GM23248 (cell line): ENCODE measurements at regions not wholly inside any gene's neighbourhood (a gene's known extent, or its start where the extent isn't known, plus 50 kb on each side); places are given as distances from the start of the nearest gene placed in this dataset.

Experiments
- DNase-seq: peaks from one replicate; pipeline ENCODE4 v3.0.0-alpha.2; 2015
- H2AFZ ChIP-seq: fragments of 200-600 bp; sonication (generic); 2 replicates; pipeline ENCODE4 v1.6.1; 2016; ENCODE audit warnings: antibody characterized with exemption
- H3F3A ChIP-seq: fragments of 200-600 bp; sonication (generic); 2 replicates; pipeline ENCODE4 v1.6.1; 2016; ENCODE audit warnings: mild to moderate bottlenecking, antibody characterized with exemption, mixed run types; ENCODE audit not compliant: insufficient read depth
- H3K27ac ChIP-seq: fragments of 200-600 bp; sonication (generic); 2 replicates; pipeline ENCODE4 v1.5.1; 2016; ENCODE audit warnings: mild to moderate bottlenecking
- H3K27me3 ChIP-seq: fragments of 200-600 bp; sonication (generic); replicated peaks from 2 replicates; pipeline ENCODE4 v1.6.1; 2016; ENCODE audit warnings: mild to moderate bottlenecking; ENCODE audit not compliant: insufficient read depth
- H3K36me3 ChIP-seq: fragments of 200-600 bp; sonication (generic); 2 replicates; pipeline ENCODE4 v1.6.1; 2016; ENCODE audit warnings: low read depth, mild to moderate bottlenecking
- H3K4me1 ChIP-seq: fragments of 200-600 bp; sonication (generic); 2 replicates; pipeline ENCODE4 v1.6.1; 2016; ENCODE audit warnings: mild to moderate bottlenecking; ENCODE audit not compliant: insufficient read depth
- H3K4me2 ChIP-seq: fragments of 200-600 bp; sonication (generic); one replicate; pipeline ENCODE4 v1.6.1; 2016; ENCODE audit warnings: mild to moderate bottlenecking; ENCODE audit not compliant: unreplicated experiment
- H3K4me3 ChIP-seq: fragments of 200-600 bp; sonication (generic); 2 replicates; pipeline ENCODE4 v1.5.1; 2016; ENCODE audit warnings: mild to moderate bottlenecking
- H3K79me2 ChIP-seq: fragments of 200-600 bp; sonication (generic); 2 replicates; pipeline ENCODE4 v1.6.1; 2016; ENCODE audit warnings: mild to moderate bottlenecking; ENCODE audit not compliant: insufficient read depth
- H3K9ac ChIP-seq: fragments of 200-600 bp; sonication (generic); 2 replicates; pipeline ENCODE4 v1.6.1; 2016; ENCODE audit warnings: mild to moderate bottlenecking
- H3K9me2 ChIP-seq: fragments of 200-600 bp; sonication (generic); 2 replicates; pipeline ENCODE4 v1.6.1; 2016; ENCODE audit warnings: mixed run types, mild to moderate bottlenecking, moderate library complexity; ENCODE audit not compliant: insufficient read depth
- H3K9me3 ChIP-seq: fragments of 200-600 bp; sonication (generic); one replicate; pipeline ENCODE4 v1.6.1; 2017; ENCODE audit warnings: low read depth
- H4K20me1 ChIP-seq: fragments of 200-600 bp; sonication (generic); 2 replicates; pipeline ENCODE4 v1.6.0; 2016; ENCODE audit not compliant: insufficient read depth
- EZH2 ChIP-seq: fragments of 200-600 bp; sonication (generic); IDR thresholded peaks from 2 replicates; pipeline ENCODE4 v1.6.1; 2018; ENCODE audit warnings: antibody characterized with exemption, mild to moderate bottlenecking; ENCODE audit not compliant: insufficient read depth, poor library complexity, severe bottlenecking
- EZH2phosphoT487 ChIP-seq: fragments of 200-600 bp; sonication (generic); IDR thresholded peaks from 2 replicates; pipeline ENCODE4 v1.6.1; 2018; ENCODE audit warnings: antibody characterized with exemption, moderate library complexity, mild to moderate bottlenecking, low read depth; ENCODE audit not compliant: insufficient read depth
- WGBS, 2 experiments: methylation state at CpG; one replicate each; pipeline ENCODE4 v1.1.6; 2015 to 2017; ENCODE audit warnings: low lambda C conversion rate in 2 of 2, low coverage in 1 of 2; ENCODE audit errors: missing lambda C conversion rate in 2 of 2; 5-methylcytosine and 5-hydroxymethylcytosine counted together
- in situ Hi-C: fragments of 300-500 bp; cut with MboI; formaldehyde crosslinking; loops from 2 replicates; pipeline ENCODE4 v1.15.0; 2020

DNA sequence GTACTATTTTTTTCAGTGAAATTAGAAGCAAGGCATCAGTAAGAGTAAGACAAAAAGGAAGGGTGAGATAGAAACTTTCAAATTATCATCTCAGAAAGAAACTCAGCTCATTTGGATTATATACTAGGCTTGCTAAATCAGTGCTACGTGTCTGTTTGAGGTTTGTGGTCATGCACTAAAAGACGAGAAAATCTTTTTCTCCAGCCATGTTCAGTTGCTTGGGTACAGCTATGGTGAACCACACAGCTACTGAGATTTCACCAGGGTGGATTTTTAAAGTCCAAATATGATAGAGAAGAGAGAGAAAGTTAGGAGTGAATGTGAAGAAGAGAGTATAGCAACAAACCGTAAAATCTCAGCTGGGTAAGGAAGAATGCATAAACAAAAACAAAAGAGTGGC is 161.6 kb downstream of the PTH2R start:
- in situ Hi-C loops = no loop called here
- Histone ChIP-seq H3F3A (no peaks in the 10 kb centered on the region), H3K27me3 (no peaks in the 10 kb centered on the region), H3K36me3 (no peaks in the 10 kb centered on the region), H2AFZ (no peak overlapping the region), H4K20me1 (no peaks in the 10 kb centered on the region), H3K9me2 (no peaks in the 10 kb centered on the region), H3K9me3 (no peaks in the 10 kb centered on the region), H3K27ac (no peak overlapping the region), H3K9ac (no peak overlapping the region), H3K4me3 (no peak overlapping the region), H3K79me2 (no peaks in the 10 kb centered on the region), H3K4me2 (no peak overlapping the region), H3K4me1 (no peaks in the 10 kb centered on the region)
- TF ChIP-seq EZH2phosphoT487 (no peak), EZH2 (no peak)
- 22% methylated on average over 3 of the region's 3 CpGs for WGBS, 2 experiments
- DNase-seq = no peak

DNA sequence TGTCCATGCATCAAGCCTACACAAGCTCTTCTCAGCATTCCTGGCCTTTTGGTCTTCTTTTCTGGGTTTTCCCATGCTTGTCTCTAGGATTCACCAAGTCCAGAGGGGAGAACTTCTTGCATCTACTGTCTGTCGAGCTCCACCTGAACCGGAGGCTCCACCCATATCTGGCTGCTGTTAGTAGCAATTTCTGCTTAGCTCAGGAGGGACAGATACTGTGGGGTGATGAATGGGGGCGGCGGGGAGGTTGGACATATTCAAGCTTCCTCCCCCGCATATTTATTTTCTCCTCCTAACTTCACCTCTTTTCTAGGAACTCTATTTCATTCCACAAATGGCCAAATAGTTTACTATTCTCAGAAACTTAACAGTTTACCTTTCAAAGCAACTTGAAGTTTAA is 163.5 kb downstream of the PTH2R start:
- no peak for DNase-seq
- H4K20me1 ChIP-seq = no peaks in the 10 kb centered on the region
- no peaks in the 10 kb centered on the region for H3K36me3 ChIP-seq
- 25 to 33% methylated on average over 5 of the region's 5 CpGs for WGBS, 2 experiments
- in situ Hi-C loops = no loop called here
- TF ChIP-seq EZH2 = no peak
- no peak for TF ChIP-seq EZH2phosphoT487
- no peak overlapping the region for H3K4me2 ChIP-seq
- no peak overlapping the region for H3K4me3 ChIP-seq
- no peaks in the 10 kb centered on the region for H3K27me3 ChIP-seq
- H3K79me2 ChIP-seq = no peaks in the 10 kb centered on the region
- no peaks in the 10 kb centered on the region for H3F3A ChIP-seq
- no peak overlapping the region for H2AFZ ChIP-seq
- no peak overlapping the region for H3K27ac ChIP-seq
- no peak overlapping the region for H3K9ac ChIP-seq
- H3K9me2 ChIP-seq = no peaks in the 10 kb centered on the region
- H3K9me3 ChIP-seq = no peaks in the 10 kb centered on the region
- no peaks in the 10 kb centered on the region for H3K4me1 ChIP-seq

DNA sequence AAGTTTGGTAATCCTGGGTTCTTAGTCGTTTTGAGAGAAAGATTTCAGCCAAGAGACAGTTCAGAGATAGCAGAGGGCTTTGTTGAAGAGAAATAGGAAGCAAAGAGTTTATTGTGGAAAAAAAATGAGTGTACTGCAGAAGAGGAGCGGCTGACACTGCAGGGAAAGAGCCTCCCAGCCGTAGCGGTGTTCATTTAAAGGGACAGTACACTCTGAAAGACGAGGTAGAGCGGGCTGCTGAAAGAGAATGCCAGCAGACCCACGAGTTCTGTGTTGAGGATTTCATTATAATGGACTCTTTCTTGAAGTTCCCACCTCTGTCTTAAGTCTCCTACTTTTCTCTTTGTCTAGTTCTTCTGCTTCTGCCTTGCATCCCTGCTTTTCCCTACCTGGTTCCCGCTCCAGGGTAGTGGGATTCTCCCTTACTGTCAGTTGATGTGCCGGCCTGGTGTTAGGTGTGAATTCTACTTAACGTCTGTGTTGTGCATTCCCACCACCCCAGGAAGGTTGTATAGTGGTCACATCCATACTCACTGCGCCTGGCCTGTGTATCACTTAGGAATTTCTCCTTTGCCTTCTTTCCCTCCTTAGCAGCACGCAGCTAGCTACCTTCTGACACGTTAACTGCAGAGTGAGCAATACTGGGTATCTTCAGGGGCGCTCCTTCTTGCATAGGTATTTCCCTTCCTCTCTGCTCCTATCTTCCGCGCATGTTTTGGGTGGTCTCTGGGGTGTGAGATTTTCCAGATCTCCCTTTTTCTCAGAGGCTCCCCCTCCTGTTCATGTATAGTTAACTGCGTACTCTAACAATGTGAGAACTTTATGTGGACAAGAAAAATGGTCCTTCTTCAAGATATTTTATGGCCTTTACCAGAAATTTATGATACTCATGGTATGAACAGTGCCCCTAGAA is 164.5 kb downstream of the PTH2R start:
- TF ChIP-seq EZH2phosphoT487 = no peak
- TF ChIP-seq EZH2 = no peak
- H2AFZ ChIP-seq = no peak overlapping the region
- 14 to 15% methylated on average over 17 of the region's 17 CpGs for WGBS, 2 experiments
- DNase-seq = peak; percentile 2
- H3K36me3 ChIP-seq = no peaks in the 10 kb centered on the region
- H3K9me3 ChIP-seq = no peaks in the 10 kb centered on the region
- H3K4me2 ChIP-seq = no peak overlapping the region
- no peak overlapping the region for H3K9ac ChIP-seq
- no peak overlapping the region for H3K4me3 ChIP-seq
- H3K27me3 ChIP-seq = no peaks in the 10 kb centered on the region
- H3K4me1 ChIP-seq = no peaks in the 10 kb centered on the region
- H4K20me1 ChIP-seq = no peaks in the 10 kb centered on the region
- no peaks in the 10 kb centered on the region for H3F3A ChIP-seq
- H3K79me2 ChIP-seq = no peaks in the 10 kb centered on the region
- H3K27ac ChIP-seq = no peak overlapping the region
- H3K9me2 ChIP-seq = no peaks in the 10 kb centered on the region
- in situ Hi-C loops = no loop called here

DNA sequence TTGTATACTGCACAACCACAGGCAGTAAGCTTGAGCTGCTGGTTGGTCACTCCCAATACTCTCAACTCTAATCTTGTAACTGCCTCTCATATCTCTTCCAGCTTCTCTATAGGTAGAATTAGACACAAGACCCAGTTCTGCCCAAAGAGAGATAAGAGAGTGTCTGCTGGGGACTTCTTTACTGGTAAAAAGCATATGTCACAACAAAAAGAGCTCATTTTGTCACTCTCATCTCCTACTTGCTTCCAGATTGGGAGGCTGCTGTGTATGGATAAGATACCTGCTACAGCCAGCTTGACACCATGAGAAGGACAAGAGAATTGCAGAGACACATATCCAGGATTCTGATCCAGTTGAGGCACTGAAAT is 165.2 kb downstream of the PTH2R start:
- Histone ChIP-seq H3K9ac (no peak overlapping the region), H3K4me3 (no peak overlapping the region), H3K36me3 (no peaks in the 10 kb centered on the region), H3K9me3 (no peaks in the 10 kb centered on the region), H3K27me3 (no peaks in the 10 kb centered on the region), H3F3A (no peaks in the 10 kb centered on the region), H3K9me2 (no peaks in the 10 kb centered on the region), H3K27ac (no peak overlapping the region), H3K79me2 (no peaks in the 10 kb centered on the region), H3K4me2 (no peak overlapping the region), H3K4me1 (no peaks in the 10 kb centered on the region), H4K20me1 (no peaks in the 10 kb centered on the region), H2AFZ (no peak overlapping the region)
- TF ChIP-seq EZH2phosphoT487 (no peak), EZH2 (no peak)
- DNase-seq = no peak
- in situ Hi-C loops = no loop called here

GRCh38 chr2:208573569-208573968 is 167.0 kb downstream of the PTH2R start:
- Histone ChIP-seq H3K9ac (no peak overlapping the region), H3K27me3 (no peaks in the 10 kb centered on the region), H3K9me3 (no peaks in the 10 kb centered on the region), H3K4me3 (no peak overlapping the region), H3K79me2 (no peaks in the 10 kb centered on the region), H3K4me1 (no peaks in the 10 kb centered on the region), H2AFZ (no peak overlapping the region), H4K20me1 (no peaks in the 10 kb centered on the region), H3K4me2 (no peak overlapping the region), H3K27ac (no peak overlapping the region), H3F3A (no peaks in the 10 kb centered on the region), H3K36me3 (no peaks in the 10 kb centered on the region), H3K9me2 (no peaks in the 10 kb centered on the region)
- in situ Hi-C loops = no loop called here
- no peak for TF ChIP-seq EZH2phosphoT487
- DNase-seq = no peak
- 10 to 22% methylated on average over 1 of the region's 1 CpG for WGBS, 2 experiments
